ENCODE measurements at regions not wholly inside any gene's neighbourhood (a gene's known extent, or its start where the extent isn't known, plus 50 kb on each side); places are given as distances from the start of the nearest gene placed in this dataset.

DNA sequence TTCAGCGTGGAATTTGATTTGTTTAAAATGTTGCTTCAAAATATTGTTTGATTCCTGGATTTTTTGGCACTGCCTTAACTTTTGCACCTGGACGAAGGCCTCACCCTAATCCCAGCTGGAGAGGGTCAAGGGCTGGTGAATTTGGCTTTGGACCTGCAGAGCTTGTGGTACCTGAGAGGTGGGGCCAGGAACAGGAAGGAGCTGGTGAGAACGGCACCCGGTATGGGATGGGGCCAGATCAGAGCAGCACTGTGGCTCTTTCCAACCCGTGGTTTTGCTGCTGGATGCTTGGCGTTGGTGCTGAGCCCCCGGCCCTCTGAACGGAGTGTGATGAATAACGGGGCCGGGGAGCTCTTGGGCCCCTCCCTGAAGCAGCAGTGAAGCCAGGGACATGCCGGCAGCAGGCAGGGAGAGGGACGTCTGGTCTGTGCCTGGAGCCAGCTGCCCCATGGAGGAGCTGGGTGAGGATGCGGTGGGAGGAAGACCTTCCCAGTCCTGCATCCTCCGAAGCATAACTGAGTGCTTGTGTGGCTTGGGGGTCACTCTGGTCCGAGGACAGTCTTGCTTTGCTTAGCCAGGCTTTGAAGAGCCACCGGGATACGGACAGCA, 275.4 kb downstream of the SEC14L1 start:
- intact Hi-C loops (cut with micrococcal nuclease; ENCODE audit: unreplicated experiment) = loop anchor here (2.0 kb wide), 1 partner anchor 21 kb away; no protein-coding TSS in a partner anchor
- POLR2A ChIA-PET = no interaction called here
- WGBS (ENCODE audit: low lambda C conversion rate) = 86% methylated on average over 11 of the region's 17 CpGs

More for the DNA sequence above, 275.4 kb downstream of the SEC14L1 start:
- no peak for DNase-seq (ENCODE audit: low spot score)
- BruUV-seq (replicated peaks) = no TSS peak
- peaks cover 50% of the 10 kb centered on the region for H4K20me1 ChIP-seq (ENCODE audit: insufficient read depth, low read length)
- H3K36me3 ChIP-seq (replicated peaks in 1 of 2; ENCODE audit: control insufficient read depth in 1 of 2, insufficient read depth in 2 of 2, low read length in 2 of 2) = peaks cover 33 to 68% of the 10 kb centered on the region in 2 experiments
- no peaks in the 10 kb centered on the region for H3K27me3 ChIP-seq (ENCODE audit: control insufficient read depth in 1 of 2, insufficient read depth in 2 of 2, low read length in 2 of 2)
- H3K79me2 ChIP-seq (ENCODE audit: insufficient read depth, low read length) = peaks cover 54% of the 10 kb centered on the region
- H3K9ac ChIP-seq (ENCODE audit: insufficient read depth, low read depth, low read length) = no peak overlapping the region
- in situ Hi-C loops (cut with HindIII; ENCODE audit: extremely low pct_ligation_motif_present, low pct_unique_long_range_greater_than_20kb) = no loop called here
- FAIRE-seq = no peak
- H3K4me1 ChIP-seq (ENCODE audit: insufficient read depth, low read length) = peaks cover 47% of the 10 kb centered on the region
- CTCF ChIA-PET (ENCODE audit: low intra/inter-chr PET ratio, low total read pairs) = no interaction called here
- H3K4me3 ChIP-seq (replicated peaks in 1 of 3; ENCODE audit: insufficient read depth in 1 of 3, low read depth in 2 of 3, low read length in 3 of 3) = no peak overlapping the region
- no peak overlapping the region for H3K4me2 ChIP-seq (ENCODE audit: low read depth, low read length)
- no peak overlapping the region for H3K27ac ChIP-seq (ENCODE audit: extremely low read length, insufficient read depth, low read length)
- H2AFZ ChIP-seq (ENCODE audit: low read length) = no peak overlapping the region
- H3K9me3 ChIP-seq (ENCODE audit: low read length) = no peaks in the 10 kb centered on the region
- no peak for ATAC-seq
- TF ChIP-seq NRL (CRISPR knock-in tag; IDR thresholded peaks at IDR 0.05; ENCODE audit: borderline replicate concordance) = 0 out of 2 replicates have a peak, but pooled peaks have one; percentile 43
- TF ChIP-seq ZMYM3 (CRISPR knock-in tag; IDR thresholded peaks at IDR 0.05) = no peak
- TF ChIP-seq AGO2 (optimal IDR thresholded peaks at IDR 0.05; ENCODE audit: low read depth, low read length) = peak; percentile 65
- TF ChIP-seq HDAC6 (IDR thresholded peaks at IDR 0.05; ENCODE audit: low read depth, low read length) = no peak
- no peak for TF ChIP-seq IKZF1 (IDR thresholded peaks at IDR 0.05)
- TF ChIP-seq ZNF570 (CRISPR knock-in tag; IDR thresholded peaks at IDR 0.05; ENCODE audit: borderline replicate concordance) = no peak
- no peak for TF ChIP-seq NKX3-1 (CRISPR knock-in tag; IDR thresholded peaks at IDR 0.05)
- TF ChIP-seq TSC22D2 (CRISPR knock-in tag; IDR thresholded peaks at IDR 0.05; ENCODE audit: borderline replicate concordance) = no peak
- TF ChIP-seq MYNN (CRISPR knock-in tag; IDR thresholded peaks at IDR 0.05; ENCODE audit: low read depth) = no peak
- no peak for TF ChIP-seq NR2F1 (CRISPR knock-in tag; IDR thresholded peaks at IDR 0.05)
- TF ChIP-seq, protein P1, sequence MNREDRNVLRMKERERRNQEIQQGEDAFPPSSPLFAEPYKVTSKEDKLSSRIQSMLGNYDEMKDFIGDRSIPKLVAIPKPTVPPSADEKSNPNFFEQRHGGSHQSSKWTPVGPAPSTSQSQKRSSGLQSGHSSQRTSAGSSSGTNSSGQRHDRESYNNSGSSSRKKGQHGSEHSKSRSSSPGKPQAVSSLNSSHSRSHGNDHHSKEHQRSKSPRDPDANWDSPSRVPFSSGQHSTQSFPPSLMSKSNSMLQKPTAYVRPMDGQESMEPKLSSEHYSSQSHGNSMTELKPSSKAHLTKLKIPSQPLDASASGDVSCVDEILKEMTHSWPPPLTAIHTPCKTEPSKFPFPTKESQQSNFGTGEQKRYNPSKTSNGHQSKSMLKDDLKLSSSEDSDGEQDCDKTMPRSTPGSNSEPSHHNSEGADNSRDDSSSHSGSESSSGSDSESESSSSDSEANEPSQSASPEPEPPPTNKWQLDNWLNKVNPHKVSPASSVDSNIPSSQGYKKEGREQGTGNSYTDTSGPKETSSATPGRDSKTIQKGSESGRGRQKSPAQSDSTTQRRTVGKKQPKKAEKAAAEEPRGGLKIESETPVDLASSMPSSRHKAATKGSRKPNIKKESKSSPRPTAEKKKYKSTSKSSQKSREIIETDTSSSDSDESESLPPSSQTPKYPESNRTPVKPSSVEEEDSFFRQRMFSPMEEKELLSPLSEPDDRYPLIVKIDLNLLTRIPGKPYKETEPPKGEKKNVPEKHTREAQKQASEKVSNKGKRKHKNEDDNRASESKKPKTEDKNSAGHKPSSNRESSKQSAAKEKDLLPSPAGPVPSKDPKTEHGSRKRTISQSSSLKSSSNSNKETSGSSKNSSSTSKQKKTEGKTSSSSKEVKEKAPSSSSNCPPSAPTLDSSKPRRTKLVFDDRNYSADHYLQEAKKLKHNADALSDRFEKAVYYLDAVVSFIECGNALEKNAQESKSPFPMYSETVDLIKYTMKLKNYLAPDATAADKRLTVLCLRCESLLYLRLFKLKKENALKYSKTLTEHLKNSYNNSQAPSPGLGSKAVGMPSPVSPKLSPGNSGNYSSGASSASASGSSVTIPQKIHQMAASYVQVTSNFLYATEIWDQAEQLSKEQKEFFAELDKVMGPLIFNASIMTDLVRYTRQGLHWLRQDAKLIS (CRISPR knock-in tag; IDR thresholded peaks at IDR 0.05) = no peak
- 0 out of 2 replicates have a peak, but pooled peaks have one; percentile 9 for TF ChIP-seq ZNF768 (CRISPR knock-in tag; IDR thresholded peaks at IDR 0.05)
- no peak for TF ChIP-seq NFYB (CRISPR knock-in tag; IDR thresholded peaks at IDR 0.05)
- no peak for TF ChIP-seq MBD4 (IDR thresholded peaks at IDR 0.05; ENCODE audit: borderline replicate concordance, low read length)
- TF ChIP-seq KDM6A (CRISPR knock-in tag; IDR thresholded peaks at IDR 0.05; ENCODE audit: low read depth) = no peak
- TF ChIP-seq ZBTB3 (CRISPR knock-in tag; IDR thresholded peaks at IDR 0.05; ENCODE audit: borderline replicate concordance, low read depth) = no peak
- no peak for TF ChIP-seq HHEX (CRISPR knock-in tag; IDR thresholded peaks at IDR 0.05)
- TF ChIP-seq ZNF235 (CRISPR knock-in tag; IDR thresholded peaks at IDR 0.05; ENCODE audit: borderline replicate concordance) = no peak
- TF ChIP-seq RBM22 (optimal IDR thresholded peaks at IDR 0.05; ENCODE audit: low read length) = peak; percentile 74
- TF ChIP-seq, protein P2, sequence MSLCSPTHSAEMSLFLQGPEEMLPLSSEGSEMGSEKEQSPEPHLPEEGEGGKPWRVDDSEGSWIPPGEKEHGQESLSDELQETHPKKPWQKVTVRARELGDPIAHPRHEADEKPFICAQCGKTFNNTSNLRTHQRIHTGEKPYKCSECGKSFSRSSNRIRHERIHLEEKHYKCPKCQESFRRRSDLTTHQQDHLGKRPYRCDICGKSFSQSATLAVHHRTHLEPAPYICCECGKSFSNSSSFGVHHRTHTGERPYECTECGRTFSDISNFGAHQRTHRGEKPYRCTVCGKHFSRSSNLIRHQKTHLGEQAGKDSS (CRISPR knock-in tag; IDR thresholded peaks at IDR 0.05; ENCODE audit: borderline replicate concordance, low read depth) = no peak
- TF ChIP-seq AKAP8 (CRISPR knock-in tag; IDR thresholded peaks at IDR 0.05) = 0 out of 2 replicates have a peak, but pooled peaks have one; percentile 17
- no peak for TF ChIP-seq ZNF24 (IDR thresholded peaks at IDR 0.05)
- no peak for TF ChIP-seq SOX5 (CRISPR knock-in tag; IDR thresholded peaks at IDR 0.05; ENCODE audit: borderline replicate concordance)

All from HepG2 (cell line).